ENCODE measurements at regions not wholly inside any gene's neighbourhood (a gene's known extent, or its start where the extent isn't known, plus 50 kb on each side); places are given as distances from the start of the nearest gene placed in this dataset.

GRCh38 chr6:1526398-1527072 is 83.2 kb upstream of the FOXC1 start:
- no peak for DNase-seq (ENCODE audit: low read depth)
- H3K4me3 ChIP-seq (ENCODE audit: control insufficient read depth, low read depth, low read length): no peak overlapping the region
- no peak for TF ChIP-seq CTCF (conservative IDR thresholded peaks at IDR 0.05; ENCODE audit: control insufficient read depth, insufficient read depth, low read depth, low read length)

GRCh38 chr6:1527073-1527457 is 82.7 kb upstream of the FOXC1 start:
- no peak overlapping the region for H3K4me3 ChIP-seq (ENCODE audit: control insufficient read depth, low read depth, low read length)
- DNase-seq (ENCODE audit: low read depth): peak; percentile 58
- TF ChIP-seq CTCF (conservative IDR thresholded peaks at IDR 0.05; ENCODE audit: control insufficient read depth, insufficient read depth, low read depth, low read length): no peak

GRCh38 chr6:1535295-1535694 is 74.4 kb upstream of the FOXC1 start:
- no peak overlapping the region for H3K4me3 ChIP-seq (ENCODE audit: control insufficient read depth, low read depth, low read length)
- no peak for TF ChIP-seq CTCF (conservative IDR thresholded peaks at IDR 0.05; ENCODE audit: control insufficient read depth, insufficient read depth, low read depth, low read length)
- DNase-seq (ENCODE audit: low read depth): no peak

GRCh38 chr6:1536526-1537429 is 72.9 kb upstream of the FOXC1 start:
- TF ChIP-seq CTCF (conservative IDR thresholded peaks at IDR 0.05; ENCODE audit: control insufficient read depth, insufficient read depth, low read depth, low read length): no peak
- DNase-seq (ENCODE audit: low read depth): no peak
- no peak overlapping the region for H3K4me3 ChIP-seq (ENCODE audit: control insufficient read depth, low read depth, low read length)

- DNase-seq (ENCODE audit: low read depth): no peak
- H3K4me3 ChIP-seq (ENCODE audit: control insufficient read depth, low read depth, low read length): no peak overlapping the region
- TF ChIP-seq CTCF (conservative IDR thresholded peaks at IDR 0.05; ENCODE audit: control insufficient read depth, insufficient read depth, low read depth, low read length): no peak
These were observed 71.3 kb upstream of the FOXC1 start for GRCh38 chr6:1538369-1538768.

- DNase-seq (ENCODE audit: low read depth): no peak
- TF ChIP-seq CTCF (conservative IDR thresholded peaks at IDR 0.05; ENCODE audit: control insufficient read depth, insufficient read depth, low read depth, low read length): no peak
- H3K4me3 ChIP-seq (ENCODE audit: control insufficient read depth, low read depth, low read length): no peak overlapping the region
These were observed 70.8 kb upstream of the FOXC1 start for GRCh38 chr6:1538810-1539478.
